ENCODE measurements at regions not wholly inside any gene's neighbourhood (a gene's known extent, or its start where the extent isn't known, plus 50 kb on each side); places are given as distances from the start of the nearest gene placed in this dataset.
A peak's percentile ranks its signal among the peaks of the same experiment; 100 is the strongest.
"Not testable (repeated sequence)": the region's sequence is repeated elsewhere in the genome, so short reads cannot be mapped to it uniquely, and the experiment has no call there.

DNA sequence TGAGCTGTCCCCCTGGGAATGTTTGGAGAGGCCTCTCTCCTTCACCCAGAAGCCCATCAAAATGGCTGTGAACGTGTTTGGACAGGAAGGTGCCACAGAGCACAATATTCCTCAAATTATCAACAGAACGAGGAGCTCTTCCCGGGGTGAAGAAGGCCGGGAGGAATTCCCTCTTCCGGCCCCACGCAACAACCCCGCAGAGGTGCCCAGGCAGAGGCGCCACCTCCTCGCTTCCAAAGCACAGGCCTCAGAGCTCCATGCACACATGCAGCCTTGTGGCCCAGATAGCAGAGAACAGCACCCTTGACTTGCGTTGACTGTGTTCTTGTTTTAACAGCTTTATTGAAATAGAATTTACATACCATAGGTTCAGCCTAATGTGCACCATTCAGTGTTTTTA, 152.5 kb upstream of the SALL3 start:
- 79 to 88% (median 84%) methylated on average over 8 to 10 of the region's 10 CpGs for WGBS, 4 donors
- intact Hi-C loops (cut with DNase I): no loop called here
- H3K27ac ChIP-seq: no peak overlapping the region
- ATAC-seq (no peak), DNase-seq (no peak)
- TF ChIP-seq POLR2A (IDR thresholded peaks at IDR 0.05): no peak
- TF ChIP-seq, protein P1, sequence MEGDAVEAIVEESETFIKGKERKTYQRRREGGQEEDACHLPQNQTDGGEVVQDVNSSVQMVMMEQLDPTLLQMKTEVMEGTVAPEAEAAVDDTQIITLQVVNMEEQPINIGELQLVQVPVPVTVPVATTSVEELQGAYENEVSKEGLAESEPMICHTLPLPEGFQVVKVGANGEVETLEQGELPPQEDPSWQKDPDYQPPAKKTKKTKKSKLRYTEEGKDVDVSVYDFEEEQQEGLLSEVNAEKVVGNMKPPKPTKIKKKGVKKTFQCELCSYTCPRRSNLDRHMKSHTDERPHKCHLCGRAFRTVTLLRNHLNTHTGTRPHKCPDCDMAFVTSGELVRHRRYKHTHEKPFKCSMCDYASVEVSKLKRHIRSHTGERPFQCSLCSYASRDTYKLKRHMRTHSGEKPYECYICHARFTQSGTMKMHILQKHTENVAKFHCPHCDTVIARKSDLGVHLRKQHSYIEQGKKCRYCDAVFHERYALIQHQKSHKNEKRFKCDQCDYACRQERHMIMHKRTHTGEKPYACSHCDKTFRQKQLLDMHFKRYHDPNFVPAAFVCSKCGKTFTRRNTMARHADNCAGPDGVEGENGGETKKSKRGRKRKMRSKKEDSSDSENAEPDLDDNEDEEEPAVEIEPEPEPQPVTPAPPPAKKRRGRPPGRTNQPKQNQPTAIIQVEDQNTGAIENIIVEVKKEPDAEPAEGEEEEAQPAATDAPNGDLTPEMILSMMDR (IDR thresholded peaks at IDR 0.05): no peak
- H3K4me3 ChIP-seq: no peak overlapping the region
- no peaks in the 10 kb centered on the region for H3K36me3 ChIP-seq
- H3K9me3 ChIP-seq: no peaks in the 10 kb centered on the region
- H3K4me1 ChIP-seq: no peaks in the 10 kb centered on the region
- peaks cover 0 to 26% (median 0%) of the 10 kb centered on the region in 9 donors for H3K27me3 ChIP-seq

DNA sequence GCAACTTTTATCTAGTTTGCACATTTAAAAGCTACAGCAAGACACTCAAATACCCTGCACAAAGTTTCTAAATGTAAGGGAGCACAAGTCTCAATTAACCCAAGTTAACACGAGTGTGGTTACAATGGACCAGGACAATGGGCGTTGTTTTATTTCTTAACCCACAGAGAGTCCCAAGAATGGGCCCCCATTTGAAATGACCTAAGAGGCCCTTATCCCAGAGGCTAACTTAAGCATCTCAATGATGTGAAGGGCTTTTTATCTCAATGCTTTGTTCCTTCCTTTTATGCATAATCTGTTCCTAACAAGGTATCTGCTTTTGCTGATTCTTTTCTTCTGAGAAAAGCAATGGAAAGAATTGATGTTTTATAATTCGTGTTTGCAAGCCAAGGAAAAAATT, 151.5 kb upstream of the SALL3 start:
- TF ChIP-seq, protein P1 (IDR thresholded peaks at IDR 0.05): no peak
- TF ChIP-seq POLR2A (IDR thresholded peaks at IDR 0.05): no peak
- no peak overlapping the region for H3K4me3 ChIP-seq
- 59 to 71% (median 63%) methylated on average over 3 of the region's 3 CpGs for WGBS, 4 donors
- intact Hi-C loops (cut with DNase I): no loop called here
- no peaks in the 10 kb centered on the region for H3K4me1 ChIP-seq
- no peaks in the 10 kb centered on the region for H3K36me3 ChIP-seq
- ATAC-seq: no peak
- peaks cover 0 to 28% (median 0%) of the 10 kb centered on the region in 9 donors for H3K27me3 ChIP-seq
- no peaks in the 10 kb centered on the region for H3K9me3 ChIP-seq
- DNase-seq: no peak
- no peak overlapping the region for H3K27ac ChIP-seq

DNA sequence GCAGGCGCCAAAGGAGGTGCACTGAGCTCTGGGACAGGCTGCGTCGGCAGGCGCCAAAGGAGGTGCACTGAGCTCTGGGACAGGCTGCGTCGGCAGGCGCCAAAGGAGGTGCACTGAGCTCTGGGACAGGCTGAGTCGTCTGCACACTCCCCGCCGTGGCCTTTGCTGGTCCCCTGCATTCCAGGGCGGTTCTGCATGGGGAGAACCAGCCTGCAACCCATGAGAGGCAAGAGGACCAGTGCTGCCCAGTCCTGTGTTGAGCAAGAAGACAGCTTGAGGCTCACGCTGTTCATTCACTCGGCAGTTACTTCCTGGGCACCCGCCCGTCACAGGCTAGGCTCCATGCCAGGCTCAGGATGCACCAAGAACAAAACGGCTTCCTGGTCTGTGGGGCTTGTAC, 150.6 kb upstream of the SALL3 start:
- H3K9me3 ChIP-seq; H3K36me3 ChIP-seq; H3K4me3 ChIP-seq; DNase-seq; H3K4me1 ChIP-seq; intact Hi-C loops (cut with DNase I); H3K27ac ChIP-seq: not testable (repeated sequence)
- 55 to 77% (median 58%) methylated on average over 10 to 16 of the region's 16 CpGs for WGBS, 4 donors
- peaks cover 0 to 28% (median 0%) of the 10 kb centered on the region in 9 donors for H3K27me3 ChIP-seq
- ATAC-seq: peak in 1 of 4 donors; percentile 55

DNA sequence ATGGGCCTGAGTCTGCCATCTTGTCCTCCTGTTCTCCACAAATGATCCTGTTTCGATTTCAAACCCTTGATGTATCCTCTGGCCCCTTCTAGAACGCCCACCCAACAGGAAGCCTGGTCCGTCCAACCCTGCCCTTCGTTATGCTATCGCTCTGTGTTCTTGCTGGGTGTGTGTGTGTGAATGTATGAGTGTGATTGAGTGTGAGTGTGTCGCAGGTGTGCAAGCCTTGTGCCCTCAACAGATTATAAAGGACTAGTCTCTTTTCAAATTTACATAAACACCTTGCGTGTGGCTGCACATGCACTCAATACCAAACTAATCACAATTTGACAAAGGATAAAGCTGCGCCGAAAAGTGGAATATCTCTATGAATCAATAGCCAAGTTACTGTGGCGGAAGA, 149.5 kb upstream of the SALL3 start:
- TF ChIP-seq, protein P1 (IDR thresholded peaks at IDR 0.05): no peak
- TF ChIP-seq POLR2A (IDR thresholded peaks at IDR 0.05): no peak
- Histone ChIP-seq H3K27me3 (peaks cover 0 to 21% (median 0%) of the 10 kb centered on the region in 9 donors), H3K4me3 (no peak overlapping the region), H3K4me1 (no peaks in the 10 kb centered on the region), H3K36me3 (no peaks in the 10 kb centered on the region), H3K27ac (no peak overlapping the region), H3K9me3 (no peaks in the 10 kb centered on the region)
- WGBS, 4 donors: 86 to 96% (median 89%) methylated on average over 10 of the region's 10 CpGs
- intact Hi-C loops (cut with DNase I): no loop called here
- DNase-seq: no peak
- no peak for ATAC-seq

DNA sequence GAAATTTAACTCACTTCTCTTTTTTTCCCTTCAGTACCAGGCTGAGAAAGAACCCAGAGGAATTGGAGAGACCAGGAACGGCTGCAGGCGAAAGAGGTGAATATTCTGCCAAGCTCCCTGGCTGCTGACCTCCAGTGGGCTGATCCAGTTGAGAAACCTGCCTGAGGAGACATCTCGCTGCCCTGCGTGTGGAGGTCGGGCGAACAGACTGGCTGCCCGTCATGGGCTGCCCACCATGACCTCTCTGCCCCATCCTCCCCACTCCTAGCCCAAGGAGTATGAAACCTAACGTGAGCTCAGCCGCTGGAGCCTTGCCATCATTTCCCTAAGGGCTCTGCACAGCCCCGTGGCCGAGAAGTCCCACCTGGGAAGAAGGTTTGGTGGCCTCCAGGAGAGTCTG, 148.8 kb upstream of the SALL3 start:
- DNase-seq (no peak), ATAC-seq (no peak)
- peaks cover 0 to 21% (median 0%) of the 10 kb centered on the region in 9 donors for H3K27me3 ChIP-seq
- 69 to 80% (median 73%) methylated on average over 11 of the region's 11 CpGs for WGBS, 4 donors
- no peaks in the 10 kb centered on the region for H3K36me3 ChIP-seq
- H3K27ac ChIP-seq: no peak overlapping the region
- TF ChIP-seq, protein P1 (IDR thresholded peaks at IDR 0.05): no peak
- no peak for TF ChIP-seq POLR2A (IDR thresholded peaks at IDR 0.05)
- H3K4me3 ChIP-seq: no peak overlapping the region
- no peaks in the 10 kb centered on the region for H3K4me1 ChIP-seq
- intact Hi-C loops (cut with DNase I): no loop called here
- no peaks in the 10 kb centered on the region for H3K9me3 ChIP-seq

Data from heart left ventricle (tissue), 16 donors.